OCI-LY1 (cell line): ENCODE measurements at regions not wholly inside any gene's neighbourhood (a gene's known extent, or its start where the extent isn't known, plus 50 kb on each side); places are given as distances from the start of the nearest gene placed in this dataset.

ENCODE experiments used
- CTCF ChIP-seq: fragments of 200-600 bp; sonication (generic), shearing (Covaris generic); IDR thresholded peaks from 2 replicates; pipeline ENCODE4 v1.5.1; 2017; ENCODE audit warnings: mild to moderate bottlenecking, antibody characterized with exemption, low read length, moderate library complexity, mixed read lengths
- EZH2 ChIP-seq: fragments of 200-600 bp; sonication (generic), shearing (Covaris generic); IDR thresholded peaks from 2 replicates; pipeline ENCODE4 v1.8.0; 2017; ENCODE audit warnings: borderline replicate concordance, mixed run types, mild to moderate bottlenecking, antibody characterized with exemption, low read length, moderate library complexity, mixed read lengths

GRCh38 chr14:25396128-25396527 lies 346.2 kb upstream of the STXBP6 start:
- TF ChIP-seq CTCF (no peak), EZH2 (no peak)
